ENCODE measurements at regions not wholly inside any gene's neighbourhood (a gene's known extent, or its start where the extent isn't known, plus 50 kb on each side); places are given as distances from the start of the nearest gene placed in this dataset.
A peak's percentile ranks its signal among the peaks of the same experiment; 100 is the strongest.

DNA sequence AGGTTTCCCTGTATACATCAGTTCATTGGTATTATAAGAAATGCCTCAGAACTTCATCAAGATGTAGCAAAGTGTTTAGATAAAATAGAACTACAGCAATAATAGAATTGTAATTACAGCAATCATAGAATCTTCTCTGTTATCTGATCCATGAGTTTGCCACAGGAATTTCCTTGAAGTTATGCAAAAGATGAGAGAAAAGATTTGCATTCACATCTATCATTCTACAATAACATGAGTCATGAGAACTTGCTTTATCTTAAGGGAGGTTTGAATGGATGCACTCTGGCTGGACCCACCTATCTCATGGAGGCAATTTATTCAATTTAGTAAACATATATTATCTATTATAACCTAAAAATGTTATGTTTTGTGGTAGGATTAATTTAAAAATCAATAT, 329.8 kb upstream of the EPHA7 start:
- DNase-seq, result no peak

DNA sequence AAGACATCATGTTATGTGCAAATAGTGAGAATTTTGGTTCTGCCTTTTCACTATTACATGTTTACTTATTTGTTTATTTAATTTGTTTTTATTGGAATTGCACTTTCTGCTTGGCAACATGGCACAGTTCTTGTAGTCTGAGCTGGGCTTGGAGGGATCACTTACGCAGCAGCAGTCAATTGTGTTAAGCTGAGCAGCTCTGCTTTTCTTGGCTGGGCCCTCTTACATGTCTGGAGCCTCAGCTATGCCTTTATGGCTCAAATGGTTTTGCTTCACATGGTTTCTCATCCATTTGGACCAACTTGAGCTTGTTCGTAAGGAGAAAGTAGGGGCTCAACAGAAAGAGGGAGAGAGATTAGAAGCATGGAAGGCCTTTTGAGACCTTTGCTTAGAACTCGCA, 327.5 kb upstream of the EPHA7 start:
- no peak for DNase-seq

DNA sequence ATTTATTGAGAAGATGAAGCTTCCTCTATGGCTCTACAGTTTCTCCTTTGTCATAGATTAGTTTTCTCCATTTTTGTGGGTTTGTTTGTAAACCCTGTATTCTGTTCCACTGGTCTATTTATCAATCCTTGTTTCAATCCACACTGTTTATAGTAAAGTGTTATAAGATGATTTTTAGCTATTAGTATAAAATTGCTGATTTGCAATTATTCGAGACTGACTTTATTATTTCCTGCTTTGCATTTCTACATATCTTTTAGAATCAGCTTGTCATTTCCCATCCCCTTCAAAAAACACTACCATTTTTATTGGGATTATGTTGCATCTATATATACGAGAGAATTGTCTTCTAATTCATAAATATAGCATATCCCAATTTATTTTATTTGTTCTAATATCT, 325.9 kb upstream of the EPHA7 start:
- no peak for DNase-seq

DNA sequence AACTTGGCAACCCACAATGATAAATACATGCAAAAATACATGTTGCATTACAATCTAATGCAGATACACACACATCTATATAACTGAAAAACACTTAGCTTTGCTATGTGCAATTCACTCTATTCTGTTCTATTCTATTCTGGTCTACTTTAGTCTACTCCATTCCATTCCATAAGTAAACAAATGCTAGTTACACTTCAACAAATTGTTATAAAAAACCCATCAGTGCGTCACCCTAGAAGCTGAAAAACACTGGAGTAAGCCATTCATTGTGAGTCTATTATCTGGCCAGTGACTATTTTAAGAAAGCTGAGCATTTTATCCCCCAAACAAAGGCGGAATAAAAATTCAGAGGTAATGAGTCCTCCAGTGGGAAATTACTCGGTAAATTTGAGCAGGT, 315.7 kb upstream of the EPHA7 start:
- no peak for DNase-seq

DNA sequence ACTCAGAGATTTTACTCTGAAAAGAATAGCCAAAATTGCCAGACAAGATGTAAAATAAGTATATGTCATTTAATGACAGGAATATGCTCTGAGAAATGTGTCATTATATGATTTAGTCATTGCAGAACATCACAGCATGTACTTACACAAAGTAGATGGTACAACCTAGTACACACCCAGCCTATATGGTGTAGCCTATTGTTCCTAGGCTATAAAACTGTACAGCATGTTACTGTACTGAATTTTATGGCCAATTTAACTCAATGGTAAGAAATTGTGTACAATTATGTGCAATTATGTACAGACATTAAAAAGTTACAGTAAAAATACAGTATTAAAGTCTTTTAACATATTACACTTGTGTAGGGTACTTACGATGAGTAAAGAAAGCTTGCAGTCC, 311.9 kb upstream of the EPHA7 start:
- no peak for DNase-seq

DNA sequence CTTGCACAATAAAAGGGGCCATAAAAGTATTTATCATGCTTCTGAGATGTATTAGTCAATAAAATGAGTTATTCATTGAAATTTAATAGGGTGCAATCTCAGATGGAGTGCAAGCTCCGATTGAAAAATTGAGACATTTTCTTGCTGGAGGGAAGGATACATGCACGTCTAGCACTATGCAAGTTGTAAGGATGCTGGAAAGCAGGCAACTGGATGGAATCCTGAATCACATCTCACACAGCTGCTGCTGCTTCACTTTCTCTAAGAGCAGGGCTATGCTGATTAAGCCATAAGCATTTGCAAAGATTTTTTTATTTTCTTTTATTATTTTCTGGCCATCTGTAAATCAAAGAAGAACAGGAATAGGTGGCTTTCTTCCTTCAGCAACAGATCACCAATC, 308.8 kb upstream of the EPHA7 start:
- DNase-seq, result no peak

DNA sequence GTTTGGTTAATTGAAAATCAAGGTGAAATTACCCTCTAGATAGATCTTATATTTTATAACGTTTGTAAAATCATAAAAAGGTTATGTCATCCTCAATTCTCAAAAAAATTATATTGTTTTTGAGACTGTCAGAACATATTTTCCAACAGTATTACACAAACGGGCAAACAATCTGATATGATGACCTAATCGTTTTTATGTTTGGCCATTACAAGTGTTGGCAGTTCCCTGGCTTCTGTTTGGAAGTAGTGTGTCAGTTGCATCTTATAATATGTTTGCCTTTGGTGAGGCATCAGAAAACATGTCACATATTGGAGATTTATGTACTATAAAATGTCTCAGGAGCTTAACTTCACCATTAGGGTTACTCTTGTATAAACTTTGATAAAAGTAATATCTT, 308.1 kb upstream of the EPHA7 start:
- DNase-seq, result no peak

DNA sequence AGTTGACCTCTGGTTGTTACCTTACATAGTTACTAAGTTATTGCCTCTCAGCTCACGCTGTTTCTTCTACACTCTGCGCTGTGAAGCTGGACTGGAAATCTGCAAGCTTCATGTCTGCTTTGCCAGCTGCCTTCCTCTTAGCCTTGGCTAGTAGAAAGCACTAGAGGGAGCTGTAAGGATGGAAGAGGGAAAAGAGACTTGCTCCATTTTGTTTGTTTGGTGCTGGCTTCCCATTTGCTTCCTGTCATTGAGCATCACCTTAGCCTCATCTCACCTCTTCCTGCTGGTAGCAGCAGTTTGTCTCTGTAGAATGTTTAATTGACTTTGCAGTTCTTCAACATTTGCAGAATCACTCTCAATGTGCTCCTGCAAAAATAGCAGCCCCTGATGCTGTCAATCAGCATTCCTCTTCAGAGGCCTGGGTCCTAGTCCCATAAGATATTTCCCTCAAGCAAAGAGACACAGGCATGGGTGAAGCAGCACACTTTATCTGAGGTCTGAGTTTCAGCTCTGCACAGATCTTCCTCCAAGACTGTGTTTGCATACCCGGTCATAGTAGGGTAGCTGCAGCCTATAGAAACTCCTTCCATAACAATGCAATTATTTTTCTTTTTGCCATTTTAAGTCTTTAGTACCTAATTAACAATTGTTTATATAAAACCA, 302.2 kb upstream of the EPHA7 start:
- DNase-seq, result peak; percentile 17

DNA sequence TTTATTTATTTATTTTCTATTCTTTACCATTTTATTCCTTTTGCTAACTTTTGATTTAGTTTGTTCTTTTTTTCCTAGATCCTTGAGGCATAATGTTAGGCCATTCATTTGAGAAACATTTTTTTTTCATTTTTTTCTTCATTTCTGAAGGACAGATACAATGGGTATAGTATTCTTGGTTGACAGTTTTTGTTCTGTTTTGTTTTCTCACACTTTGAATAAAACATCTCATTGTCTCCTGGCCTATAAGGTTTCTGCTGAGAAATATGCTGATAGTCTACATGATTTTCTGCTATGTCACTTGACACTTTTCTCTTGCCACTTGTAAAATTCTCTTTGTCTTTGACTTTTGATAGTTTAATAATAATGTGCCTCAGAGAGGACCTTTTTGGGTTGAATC, 294.6 kb upstream of the EPHA7 start:
- no peak for DNase-seq

DNA sequence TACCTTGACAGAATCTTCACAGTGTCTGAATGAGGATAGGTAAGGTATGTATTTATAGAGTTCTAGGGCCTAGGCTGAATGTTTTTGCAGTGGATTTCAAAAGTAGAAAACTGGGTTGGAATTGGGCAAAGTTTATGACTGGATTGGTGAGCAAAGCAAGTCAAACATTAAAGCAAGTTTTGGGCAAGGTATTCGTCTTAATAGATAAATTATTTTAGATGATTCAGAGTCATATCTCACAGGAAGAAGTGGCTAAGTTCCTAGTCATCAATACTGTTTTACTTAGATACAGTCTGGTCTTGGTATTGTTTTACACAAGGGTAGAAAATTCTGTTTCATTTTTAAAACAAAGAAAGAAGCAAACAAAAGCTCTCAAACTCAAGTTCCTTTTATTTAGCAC, 284.1 kb upstream of the EPHA7 start:
- DNase-seq, result no peak

DNA sequence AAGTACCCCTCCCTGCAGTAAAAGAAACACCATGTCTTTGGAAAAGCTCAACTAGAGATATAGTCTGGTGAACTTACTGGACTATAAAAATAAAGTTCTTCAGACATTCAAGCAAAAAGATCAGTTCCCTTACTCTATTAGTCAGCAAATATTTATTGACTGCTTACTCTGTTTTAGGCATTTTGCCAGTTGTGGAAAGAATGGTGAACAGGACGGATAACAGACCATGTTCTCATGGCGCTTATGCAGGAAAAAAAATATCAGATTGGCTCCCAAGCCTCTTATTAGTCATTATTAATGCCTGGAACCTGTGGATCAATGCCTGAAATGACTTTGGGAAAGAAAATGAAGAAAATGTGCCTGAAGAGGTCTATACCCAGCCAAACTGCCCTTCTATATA, 282.2 kb upstream of the EPHA7 start:
- DNase-seq, result no peak

DNA sequence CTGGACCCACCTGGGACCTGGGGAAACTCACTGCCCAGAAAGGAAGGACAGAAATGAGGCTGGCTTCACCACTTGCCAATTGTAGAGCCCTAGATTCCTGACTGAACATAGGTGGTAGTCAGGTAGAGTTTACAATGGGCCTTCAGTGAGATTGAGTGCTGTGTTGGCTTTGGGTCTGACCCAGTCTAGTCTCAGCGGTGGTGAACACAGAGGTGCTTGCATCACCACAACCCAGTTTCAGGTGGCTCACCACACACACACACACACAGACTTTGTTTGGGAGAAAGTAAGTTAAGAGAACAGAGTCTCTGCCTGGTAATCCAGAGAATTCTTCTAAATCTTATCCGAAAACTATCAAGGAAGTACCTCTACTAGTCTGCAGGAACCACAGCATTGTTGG, 266.1 kb upstream of the EPHA7 start:
- no peak for DNase-seq

DNA sequence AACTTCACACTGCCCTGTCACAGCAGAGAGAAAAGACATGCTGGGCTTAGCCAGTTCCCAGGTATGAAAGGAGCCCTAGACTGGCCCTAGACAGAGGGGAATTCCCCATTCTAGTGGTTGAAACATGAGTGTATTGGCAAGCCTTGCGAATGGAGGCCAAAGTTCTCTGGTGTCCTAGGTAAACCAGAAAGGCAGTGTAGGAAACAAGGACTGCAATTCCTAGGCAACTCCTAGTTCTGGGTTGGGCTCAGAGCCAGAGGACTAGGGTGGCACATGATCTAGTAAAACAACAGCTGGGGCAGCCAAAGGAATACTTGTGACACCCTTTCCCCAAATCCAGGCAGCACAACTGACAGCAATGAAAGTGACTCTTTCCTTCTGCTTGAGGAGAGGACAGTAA, 265.0 kb upstream of the EPHA7 start:
- no peak for DNase-seq

DNA sequence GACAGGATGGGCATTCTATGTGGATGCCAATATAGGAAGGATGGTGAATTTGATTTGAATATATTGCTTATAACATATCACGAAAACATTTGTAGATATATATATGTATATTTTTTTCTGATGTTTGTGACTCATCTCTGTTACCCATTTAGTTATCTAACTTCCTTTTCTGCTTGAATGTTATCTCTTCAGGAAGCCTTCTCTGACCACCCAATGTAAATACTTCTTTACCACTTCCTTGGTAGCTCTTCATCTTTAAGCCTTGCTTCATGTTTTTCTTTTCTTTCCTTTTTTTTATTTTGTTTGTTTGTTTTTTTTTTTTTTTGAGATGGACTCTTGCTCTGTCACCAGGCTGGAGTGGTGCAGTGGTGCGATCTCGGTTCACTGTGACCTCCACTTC, 260.5 kb upstream of the EPHA7 start:
- no peak for DNase-seq

DNA sequence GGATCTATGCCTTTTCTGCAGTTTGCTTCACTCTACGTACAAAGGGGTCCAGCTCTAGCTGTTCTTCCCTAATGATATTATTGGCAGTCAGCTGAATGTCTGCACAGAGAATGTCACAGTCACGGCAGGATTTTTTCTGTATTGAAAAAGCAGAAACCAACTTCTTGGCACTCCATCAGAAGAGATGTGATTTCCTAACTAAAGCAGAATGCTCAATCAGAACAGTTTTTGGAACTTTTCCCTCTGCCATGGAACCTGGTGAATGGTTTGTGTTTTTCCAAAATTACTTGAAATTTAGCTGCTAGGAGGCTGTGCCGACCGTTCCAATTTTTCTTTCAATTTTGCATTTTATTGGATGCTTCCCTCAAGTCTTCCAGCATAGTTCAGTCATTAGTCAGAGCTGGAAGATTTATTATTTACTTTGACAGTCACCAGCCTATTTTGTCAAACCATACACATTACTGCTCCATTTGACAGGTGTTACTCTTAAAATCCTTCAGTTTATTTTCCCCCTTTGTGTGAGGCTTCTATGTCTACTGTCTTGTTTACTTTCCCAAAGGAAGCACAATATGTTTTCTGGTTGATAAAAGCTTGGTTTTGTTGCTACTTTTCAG, 259.6 kb upstream of the EPHA7 start:
- DNase-seq, result no peak

DNA sequence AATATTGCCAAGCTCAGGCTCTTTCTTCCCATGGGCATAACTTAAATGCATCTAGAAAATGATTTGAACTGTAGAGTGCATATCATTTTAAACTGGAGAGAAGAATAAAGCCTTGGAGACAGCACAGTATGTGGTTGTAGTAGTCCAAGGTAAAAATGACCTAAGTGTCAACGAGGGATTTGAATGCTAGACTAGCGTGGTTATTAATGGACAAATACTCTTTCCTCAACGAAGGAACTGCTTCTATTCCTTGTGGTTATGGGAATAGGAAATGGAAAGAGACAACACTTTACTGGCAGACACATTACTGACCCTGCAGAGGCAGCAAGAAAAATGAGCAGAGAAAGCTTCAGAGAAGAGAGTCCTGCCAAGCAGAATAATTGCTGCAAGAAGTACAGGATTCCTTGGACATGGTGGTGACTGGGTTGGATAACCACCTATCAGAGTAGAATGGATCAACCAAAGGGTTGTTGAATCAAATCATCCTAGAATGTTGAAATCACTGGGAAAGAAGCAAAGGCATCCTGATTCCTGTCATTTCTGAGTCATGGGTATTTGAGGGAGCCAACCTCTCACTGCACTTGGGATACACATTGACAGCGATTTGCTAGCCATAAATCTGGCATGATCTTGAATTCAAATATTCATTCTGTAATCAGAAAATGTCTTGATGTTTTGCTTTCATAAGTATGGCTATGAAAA, 258.1 kb upstream of the EPHA7 start:
- no peak for DNase-seq

DNA sequence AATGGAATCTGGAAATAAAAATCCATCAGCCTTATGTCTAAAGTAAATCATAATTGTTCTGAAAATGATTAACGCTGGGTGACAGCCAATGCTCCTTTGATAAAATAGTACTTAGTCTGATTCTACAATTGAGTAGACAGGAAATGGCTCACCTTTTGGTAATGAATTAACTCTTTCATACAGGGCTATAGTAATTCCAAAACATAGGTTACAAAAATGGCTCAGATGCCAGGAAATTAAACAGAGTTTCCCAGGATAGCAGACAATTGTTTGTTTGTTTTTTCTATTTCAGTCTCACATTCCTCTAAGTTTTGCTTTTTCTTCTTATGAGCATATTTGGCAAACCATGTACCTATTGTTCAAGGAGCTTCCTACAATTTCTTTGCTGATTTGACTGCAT, 257.2 kb upstream of the EPHA7 start:
- no peak for DNase-seq

DNA sequence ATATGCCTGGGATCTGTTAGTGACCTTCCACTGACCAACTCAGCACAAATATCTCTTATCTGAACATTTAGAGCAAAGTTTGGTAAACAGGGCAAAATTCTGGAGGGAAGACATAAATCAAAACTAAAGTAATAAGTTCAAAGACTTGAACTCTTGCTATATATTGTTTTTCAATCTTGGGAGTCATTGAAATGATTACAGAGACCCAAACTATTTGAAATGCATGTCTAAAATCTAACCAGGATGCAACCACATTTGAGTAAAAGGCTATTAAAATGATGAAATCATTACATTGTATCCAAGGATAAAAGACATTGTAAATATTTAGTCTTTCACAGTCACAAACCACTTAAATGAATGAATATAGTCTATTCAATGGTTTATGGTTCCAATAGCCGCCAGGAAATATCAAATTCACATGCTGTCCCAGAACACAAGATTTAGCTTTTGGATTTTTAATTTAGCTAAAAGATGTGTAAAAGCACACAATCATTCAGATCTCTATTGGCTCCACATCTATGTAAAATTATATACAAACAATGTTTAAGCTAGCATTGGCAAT, 256.6 kb upstream of the EPHA7 start:
- no peak for DNase-seq

DNA sequence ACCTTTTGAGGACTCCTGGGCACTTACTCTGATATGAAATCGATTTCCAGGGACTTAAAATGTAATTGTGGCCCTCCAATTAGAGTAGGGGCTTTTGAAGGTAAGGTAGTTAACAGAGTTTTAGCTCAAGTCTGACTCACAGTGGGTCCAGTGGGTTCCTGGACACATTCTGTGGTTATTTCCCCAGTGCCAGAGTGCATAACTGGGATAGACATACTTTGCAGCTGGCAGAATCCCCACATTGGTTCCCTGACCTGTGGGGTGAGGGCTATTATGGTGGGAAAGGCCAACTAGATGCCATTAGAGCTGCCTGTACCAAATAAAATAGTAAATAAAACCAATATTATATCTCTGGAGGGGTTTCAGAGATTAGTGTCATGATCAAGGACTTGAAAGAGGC, 243.8 kb upstream of the EPHA7 start:
- DNase-seq, result no peak

DNA sequence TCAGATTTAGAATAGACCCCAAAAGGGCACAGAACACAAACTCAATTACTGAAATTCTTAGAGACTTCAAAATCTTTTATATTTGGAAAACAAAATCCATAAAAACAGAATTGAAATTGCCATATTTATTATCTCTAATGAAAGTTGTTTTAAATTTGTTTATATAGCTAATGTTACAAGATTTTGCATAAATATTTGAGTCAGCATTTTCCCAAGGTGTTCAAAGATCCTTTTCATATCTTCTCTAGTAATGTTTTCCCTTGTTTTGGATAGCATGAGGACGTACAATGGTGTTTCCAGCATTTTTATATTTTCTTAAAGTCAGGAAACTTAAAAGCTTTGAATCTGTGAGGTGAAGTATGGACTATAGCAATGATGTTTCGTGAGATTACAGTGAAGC, 235.2 kb upstream of the EPHA7 start:
- DNase-seq, result no peak

DNA sequence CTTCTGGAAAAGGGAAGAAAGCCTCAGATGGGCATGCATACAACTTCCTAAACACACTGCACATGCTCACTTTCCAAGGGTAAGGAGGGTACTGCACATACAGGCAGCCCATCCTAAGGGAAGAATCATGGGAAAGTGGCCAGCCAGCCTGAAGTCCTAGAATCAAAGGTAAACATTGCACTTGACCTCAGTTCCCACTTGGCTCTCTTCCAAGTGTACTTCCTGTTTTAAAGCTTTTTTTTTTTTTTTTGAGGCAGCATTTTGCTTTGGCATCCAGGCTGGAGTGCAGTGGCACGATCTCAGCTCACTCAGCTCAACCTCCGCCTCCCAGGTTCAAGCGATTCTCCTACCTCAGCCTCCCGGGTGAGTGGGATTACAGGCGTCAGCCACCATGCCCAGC, 225.3 kb upstream of the EPHA7 start:
- peak; percentile 41 for DNase-seq

DNA sequence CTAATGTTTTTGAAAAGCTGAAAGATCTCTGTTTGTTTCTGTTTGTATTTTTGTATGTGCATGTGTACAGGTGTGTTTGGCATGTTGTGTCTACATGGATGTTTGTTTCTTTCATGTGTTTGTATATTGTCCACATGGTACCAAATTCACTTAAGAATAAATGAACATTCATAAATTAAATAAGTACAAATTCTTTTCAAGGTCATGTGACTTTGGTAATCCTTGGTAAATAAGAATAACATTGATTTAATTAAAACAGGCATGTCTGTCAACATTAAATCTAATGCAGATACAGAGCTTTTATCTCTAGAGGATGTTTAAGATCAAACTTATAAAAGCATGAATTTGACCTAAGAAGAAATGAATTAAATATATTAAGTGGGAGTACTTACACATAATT, 219.8 kb upstream of the EPHA7 start:
- no peak for DNase-seq

DNA sequence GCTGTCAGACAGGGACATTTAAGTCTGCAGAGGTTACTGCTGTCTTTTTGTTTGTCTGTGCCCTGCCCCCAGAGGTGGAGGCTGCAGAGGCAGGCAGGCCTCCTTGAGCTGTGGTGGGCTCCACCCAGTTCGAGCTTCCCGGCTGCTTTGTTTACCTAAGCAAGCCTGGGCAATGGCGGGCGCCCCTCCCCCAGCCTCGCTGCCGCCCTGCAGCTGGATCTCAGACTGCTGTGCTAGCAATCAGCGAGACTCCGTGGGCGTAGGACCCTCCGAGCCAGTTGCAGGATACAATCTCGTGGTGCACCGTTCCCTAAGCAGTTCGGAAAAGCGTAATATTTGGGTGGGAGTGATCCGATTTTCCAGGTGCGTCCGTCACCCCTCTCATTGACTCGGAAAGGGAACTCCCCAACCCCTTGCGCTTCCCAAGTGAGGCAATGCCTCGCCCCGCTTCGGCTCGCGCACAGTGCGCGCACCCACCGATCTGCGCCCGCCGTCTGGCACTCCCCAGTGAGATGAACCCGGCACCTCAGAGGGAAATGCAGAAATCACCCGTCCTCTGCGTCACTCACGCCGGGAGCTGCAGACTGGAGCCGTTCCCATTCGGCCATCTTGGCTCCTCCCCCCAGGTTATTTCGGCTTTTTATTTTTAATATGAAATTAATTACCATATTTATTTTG, 217.8 kb upstream of the EPHA7 start:
- peak; percentile 16 for DNase-seq

DNA sequence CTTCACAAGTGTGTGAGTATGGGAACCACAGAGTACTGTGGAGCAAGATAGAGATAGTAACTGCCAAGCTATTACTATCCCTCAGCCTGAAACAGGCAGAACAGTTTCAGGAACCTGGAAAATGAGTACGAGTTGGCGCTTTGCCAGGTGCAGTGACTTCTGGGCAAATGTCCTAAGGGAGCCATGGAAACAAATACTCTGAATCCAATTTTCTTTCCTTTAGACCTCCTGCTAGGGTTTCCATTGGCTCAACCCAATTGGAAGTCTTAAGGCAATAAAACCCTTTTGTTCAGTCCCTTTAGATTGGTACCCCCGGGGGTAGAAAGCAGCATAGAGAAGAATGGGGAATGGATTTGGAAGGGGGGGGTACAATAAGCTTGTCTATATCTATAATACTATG, 205.0 kb upstream of the EPHA7 start:
- no peak for DNase-seq
